Body of pancreas (tissue), 4 donors: ENCODE measurements at regions not wholly inside any gene's neighbourhood (a gene's known extent, or its start where the extent isn't known, plus 50 kb on each side); places are given as distances from the start of the nearest gene placed in this dataset.

Experiments used
- POLR2A ChIP-seq, 3 donors: fragments of 450-650 bp; IDR thresholded peaks; one replicate each; pipeline ENCODE4 v1.6.1; 2016; ENCODE audit warnings: antibody characterized with exemption in 3 of 3, mild to moderate bottlenecking in 2 of 3
- TF ChIP-seq, protein P1 (sequence below), 7 experiments: fragments of 450-650 bp in 4 of 7; fragments of 200-600 bp in 3 of 7; sonication (generic) in 3 of 7; IDR thresholded peaks; one replicate each; pipeline ENCODE4 v1.5.1; 2016 to 2019; ENCODE audit warnings: antibody characterized with exemption in 7 of 7

DNA sequence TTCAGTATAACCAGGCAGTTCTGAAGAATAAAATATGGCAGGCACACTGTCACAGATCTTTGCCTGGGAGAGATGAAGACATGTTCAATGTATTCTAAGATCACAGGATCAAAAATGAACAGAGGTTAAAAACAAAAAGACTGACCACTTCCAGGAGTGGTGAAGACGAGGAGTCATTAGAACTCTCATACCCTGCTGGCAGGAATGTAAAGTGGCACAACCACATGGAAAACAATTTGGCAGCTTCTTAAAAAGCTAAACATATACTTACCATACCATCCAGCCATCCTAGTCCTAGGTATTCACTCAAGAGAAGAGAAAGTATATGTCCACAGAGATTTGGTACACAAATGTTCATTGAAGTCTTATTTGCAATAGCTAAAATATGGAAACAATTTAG, 406.3 kb downstream of the NPIPA8 start:
- TF ChIP-seq, protein P1, sequence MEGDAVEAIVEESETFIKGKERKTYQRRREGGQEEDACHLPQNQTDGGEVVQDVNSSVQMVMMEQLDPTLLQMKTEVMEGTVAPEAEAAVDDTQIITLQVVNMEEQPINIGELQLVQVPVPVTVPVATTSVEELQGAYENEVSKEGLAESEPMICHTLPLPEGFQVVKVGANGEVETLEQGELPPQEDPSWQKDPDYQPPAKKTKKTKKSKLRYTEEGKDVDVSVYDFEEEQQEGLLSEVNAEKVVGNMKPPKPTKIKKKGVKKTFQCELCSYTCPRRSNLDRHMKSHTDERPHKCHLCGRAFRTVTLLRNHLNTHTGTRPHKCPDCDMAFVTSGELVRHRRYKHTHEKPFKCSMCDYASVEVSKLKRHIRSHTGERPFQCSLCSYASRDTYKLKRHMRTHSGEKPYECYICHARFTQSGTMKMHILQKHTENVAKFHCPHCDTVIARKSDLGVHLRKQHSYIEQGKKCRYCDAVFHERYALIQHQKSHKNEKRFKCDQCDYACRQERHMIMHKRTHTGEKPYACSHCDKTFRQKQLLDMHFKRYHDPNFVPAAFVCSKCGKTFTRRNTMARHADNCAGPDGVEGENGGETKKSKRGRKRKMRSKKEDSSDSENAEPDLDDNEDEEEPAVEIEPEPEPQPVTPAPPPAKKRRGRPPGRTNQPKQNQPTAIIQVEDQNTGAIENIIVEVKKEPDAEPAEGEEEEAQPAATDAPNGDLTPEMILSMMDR (IDR thresholded peaks at IDR 0.05): no peak
- TF ChIP-seq POLR2A (IDR thresholded peaks at IDR 0.05): no peak
